ENCODE measurements at regions not wholly inside any gene's neighbourhood (a gene's known extent, or its start where the extent isn't known, plus 50 kb on each side); places are given as distances from the start of the nearest gene placed in this dataset.

DNA sequence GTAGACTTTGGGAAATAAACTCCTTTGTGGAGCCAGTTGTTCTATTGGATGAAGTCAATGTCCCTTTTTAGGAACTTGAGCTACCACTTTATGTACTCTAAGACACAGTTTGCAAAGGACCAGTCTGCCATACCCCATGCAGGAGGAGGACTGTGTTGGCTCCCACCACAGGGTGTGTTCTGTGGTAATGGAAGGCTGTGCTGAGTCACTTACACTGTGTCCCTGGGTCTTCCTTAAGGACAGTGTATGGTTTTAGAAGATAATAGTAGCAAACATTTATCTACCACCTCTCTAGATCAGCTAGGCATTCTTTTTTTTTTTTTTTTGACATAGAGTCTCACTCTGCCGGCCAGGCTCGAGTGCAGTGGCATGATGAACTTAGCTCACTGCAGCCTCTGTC, 184.0 kb upstream of the PGRMC2 start:
- no peak overlapping the region for H3K4me3 Mint-ChIP-seq (ENCODE audit: unreplicated experiment)
- no peak overlapping the region for H3K27ac Mint-ChIP-seq (ENCODE audit: unreplicated experiment)
- H3K27me3 Mint-ChIP-seq (ENCODE audit: low read depth), result no peaks in the 10 kb centered on the region
- H3K9me3 Mint-ChIP-seq (ENCODE audit: low read depth), result no peaks in the 10 kb centered on the region
- peaks cover 7% of the 10 kb centered on the region for H3K36me3 Mint-ChIP-seq (ENCODE audit: low read depth)
- H3K4me1 Mint-ChIP-seq (ENCODE audit: low read depth), result peaks cover 35% of the 10 kb centered on the region
- no peak for DNase-seq (ENCODE audit: low spot score)
- TF ChIP-seq, protein P1, sequence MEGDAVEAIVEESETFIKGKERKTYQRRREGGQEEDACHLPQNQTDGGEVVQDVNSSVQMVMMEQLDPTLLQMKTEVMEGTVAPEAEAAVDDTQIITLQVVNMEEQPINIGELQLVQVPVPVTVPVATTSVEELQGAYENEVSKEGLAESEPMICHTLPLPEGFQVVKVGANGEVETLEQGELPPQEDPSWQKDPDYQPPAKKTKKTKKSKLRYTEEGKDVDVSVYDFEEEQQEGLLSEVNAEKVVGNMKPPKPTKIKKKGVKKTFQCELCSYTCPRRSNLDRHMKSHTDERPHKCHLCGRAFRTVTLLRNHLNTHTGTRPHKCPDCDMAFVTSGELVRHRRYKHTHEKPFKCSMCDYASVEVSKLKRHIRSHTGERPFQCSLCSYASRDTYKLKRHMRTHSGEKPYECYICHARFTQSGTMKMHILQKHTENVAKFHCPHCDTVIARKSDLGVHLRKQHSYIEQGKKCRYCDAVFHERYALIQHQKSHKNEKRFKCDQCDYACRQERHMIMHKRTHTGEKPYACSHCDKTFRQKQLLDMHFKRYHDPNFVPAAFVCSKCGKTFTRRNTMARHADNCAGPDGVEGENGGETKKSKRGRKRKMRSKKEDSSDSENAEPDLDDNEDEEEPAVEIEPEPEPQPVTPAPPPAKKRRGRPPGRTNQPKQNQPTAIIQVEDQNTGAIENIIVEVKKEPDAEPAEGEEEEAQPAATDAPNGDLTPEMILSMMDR (IDR thresholded peaks at IDR 0.05), result no peak

DNA sequence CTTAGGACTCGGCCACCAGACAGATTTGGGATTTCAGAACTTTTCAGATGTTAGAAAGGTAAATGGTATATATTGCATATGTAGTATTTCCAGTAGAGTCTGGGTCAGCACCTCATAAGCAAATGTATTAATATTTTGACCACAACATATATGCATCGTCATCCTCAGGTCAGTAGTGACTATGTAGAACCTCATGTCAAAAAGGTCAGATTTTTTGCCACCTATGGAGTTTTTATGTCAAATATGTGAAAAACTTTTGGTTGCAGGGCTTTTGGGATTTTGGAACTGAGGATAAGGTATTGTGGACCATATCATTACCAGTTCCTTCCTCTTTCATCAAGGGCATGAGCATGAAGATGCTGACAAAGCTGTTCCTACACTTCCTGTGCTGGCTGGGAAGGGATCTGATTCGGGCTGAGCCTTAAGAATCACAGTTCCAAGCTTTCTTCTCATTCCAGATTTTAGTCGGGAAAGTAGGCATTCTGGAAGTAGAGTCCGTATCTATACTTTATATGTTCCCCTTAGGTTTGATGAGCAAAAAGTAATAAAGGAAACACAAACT, 183.0 kb upstream of the PGRMC2 start:
- no peaks in the 10 kb centered on the region for H3K9me3 Mint-ChIP-seq (ENCODE audit: low read depth)
- H3K4me1 Mint-ChIP-seq (ENCODE audit: low read depth), result peaks cover 32% of the 10 kb centered on the region
- no peak overlapping the region for H3K4me3 Mint-ChIP-seq (ENCODE audit: unreplicated experiment)
- no peaks in the 10 kb centered on the region for H3K27me3 Mint-ChIP-seq (ENCODE audit: low read depth)
- no peak overlapping the region for H3K27ac Mint-ChIP-seq (ENCODE audit: unreplicated experiment)
- peaks cover 5% of the 10 kb centered on the region for H3K36me3 Mint-ChIP-seq (ENCODE audit: low read depth)
- TF ChIP-seq, protein P1 (IDR thresholded peaks at IDR 0.05), result no peak
- no peak for DNase-seq (ENCODE audit: low spot score)

DNA sequence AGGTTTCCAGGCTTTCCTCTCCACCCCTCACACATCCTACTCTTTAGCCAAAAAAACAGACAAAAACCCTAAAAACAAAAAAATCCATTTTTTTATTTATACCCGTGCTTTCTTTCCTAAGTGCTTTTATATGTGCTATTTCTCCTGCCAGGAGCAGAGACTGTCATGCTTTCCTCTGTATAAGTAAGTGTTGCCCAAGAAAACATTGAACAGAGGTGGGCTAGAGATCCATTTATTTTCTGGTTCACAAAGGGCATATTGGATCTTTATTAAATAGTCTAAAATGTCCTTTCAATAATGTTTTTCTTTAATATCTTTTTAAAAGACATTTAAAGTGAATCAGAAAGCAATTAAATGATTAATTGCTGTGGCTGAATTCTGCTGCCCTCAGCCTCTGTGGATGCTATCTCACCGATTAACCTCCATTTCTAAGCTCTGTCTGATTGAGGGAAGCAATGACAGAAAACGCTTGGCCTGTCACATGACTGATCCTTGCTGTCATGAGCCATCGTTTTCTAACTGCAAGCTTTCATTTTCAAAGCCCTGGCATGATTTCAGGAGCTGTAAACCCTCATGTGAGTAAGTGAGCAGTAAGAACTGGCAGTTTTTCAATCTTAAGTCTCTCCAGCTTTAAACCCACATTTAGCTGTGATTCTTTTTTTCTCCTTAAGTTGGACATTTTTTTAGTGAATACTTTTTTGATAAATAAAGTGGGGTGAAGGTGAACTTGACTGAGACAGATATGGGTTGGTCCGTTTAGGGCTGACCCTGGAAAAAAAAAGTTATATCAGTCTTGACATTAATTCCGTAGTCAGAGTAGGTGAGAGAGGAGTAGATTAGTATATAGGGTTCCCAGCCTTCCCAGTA, 180.7 kb upstream of the PGRMC2 start:
- peaks cover 32% of the 10 kb centered on the region for H3K4me1 Mint-ChIP-seq (ENCODE audit: low read depth)
- DNase-seq (ENCODE audit: low spot score), result no peak
- no peak overlapping the region for H3K4me3 Mint-ChIP-seq (ENCODE audit: unreplicated experiment)
- H3K9me3 Mint-ChIP-seq (ENCODE audit: low read depth), result no peaks in the 10 kb centered on the region
- H3K27ac Mint-ChIP-seq (ENCODE audit: unreplicated experiment), result peak overlapping the region; percentile 95
- TF ChIP-seq, protein P1 (IDR thresholded peaks at IDR 0.05), result no peak
- no peaks in the 10 kb centered on the region for H3K36me3 Mint-ChIP-seq (ENCODE audit: low read depth)
- H3K27me3 Mint-ChIP-seq (ENCODE audit: low read depth), result no peaks in the 10 kb centered on the region

DNA sequence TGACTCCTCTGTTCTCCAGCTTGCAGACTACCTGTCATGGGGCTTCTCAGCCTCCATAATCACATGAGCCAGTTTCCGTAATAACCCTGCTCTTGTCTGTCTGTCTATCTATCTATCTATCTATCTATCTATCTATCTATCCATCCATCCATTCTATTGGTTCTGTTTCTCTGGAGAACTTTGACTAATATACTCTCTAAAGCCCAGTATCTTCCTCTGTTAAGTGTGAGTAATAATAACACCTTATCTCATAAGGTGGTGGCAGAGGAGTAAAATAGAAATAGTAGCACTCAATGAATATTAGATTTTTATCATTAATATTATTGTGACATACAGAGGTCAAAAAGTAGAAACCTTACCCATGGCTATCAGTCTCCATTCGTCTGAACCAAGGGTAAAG, 177.9 kb upstream of the PGRMC2 start:
- TF ChIP-seq, protein P1 (IDR thresholded peaks at IDR 0.05), result no peak
- H3K4me1 Mint-ChIP-seq (ENCODE audit: low read depth), result peaks cover 24% of the 10 kb centered on the region
- DNase-seq (ENCODE audit: low spot score), result no peak
- no peaks in the 10 kb centered on the region for H3K27me3 Mint-ChIP-seq (ENCODE audit: low read depth)
- H3K27ac Mint-ChIP-seq (ENCODE audit: unreplicated experiment), result no peak overlapping the region
- H3K36me3 Mint-ChIP-seq (ENCODE audit: low read depth), result no peaks in the 10 kb centered on the region
- H3K4me3 Mint-ChIP-seq (ENCODE audit: unreplicated experiment), result no peak overlapping the region
- no peaks in the 10 kb centered on the region for H3K9me3 Mint-ChIP-seq (ENCODE audit: low read depth)

DNA sequence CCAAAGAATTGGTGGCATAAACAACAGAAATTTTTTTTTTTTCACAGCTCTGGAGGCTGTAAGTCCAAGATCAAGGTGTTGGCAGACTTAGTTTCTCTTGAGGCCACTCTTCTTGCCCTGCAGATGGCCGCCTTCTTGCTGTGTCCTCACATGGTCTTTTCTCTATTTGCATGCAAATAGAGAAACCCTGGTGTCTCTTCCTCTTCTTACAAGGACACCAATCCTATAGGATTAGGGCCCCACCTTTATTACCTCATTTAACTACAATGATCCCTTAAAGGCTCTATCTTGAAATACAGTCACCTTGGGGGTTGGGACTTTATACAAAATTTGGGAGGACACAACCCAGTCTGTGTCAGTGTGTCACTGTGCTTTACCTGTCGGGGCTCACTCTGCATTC, 175.4 kb upstream of the PGRMC2 start:
- Mint-ChIP-seq H3K4me1 (ENCODE audit: low read depth) (peaks cover 14% of the 10 kb centered on the region), H3K9me3 (ENCODE audit: low read depth) (no peaks in the 10 kb centered on the region), H3K36me3 (ENCODE audit: low read depth) (no peaks in the 10 kb centered on the region), H3K27ac (ENCODE audit: unreplicated experiment) (no peak overlapping the region), H3K4me3 (ENCODE audit: unreplicated experiment) (no peak overlapping the region), H3K27me3 (ENCODE audit: low read depth) (no peaks in the 10 kb centered on the region)
- TF ChIP-seq, protein P1 (IDR thresholded peaks at IDR 0.05), result no peak
- no peak for DNase-seq (ENCODE audit: low spot score)
